ENCODE measurements at regions not wholly inside any gene's neighbourhood (a gene's known extent, or its start where the extent isn't known, plus 50 kb on each side); places are given as distances from the start of the nearest gene placed in this dataset.

DNA sequence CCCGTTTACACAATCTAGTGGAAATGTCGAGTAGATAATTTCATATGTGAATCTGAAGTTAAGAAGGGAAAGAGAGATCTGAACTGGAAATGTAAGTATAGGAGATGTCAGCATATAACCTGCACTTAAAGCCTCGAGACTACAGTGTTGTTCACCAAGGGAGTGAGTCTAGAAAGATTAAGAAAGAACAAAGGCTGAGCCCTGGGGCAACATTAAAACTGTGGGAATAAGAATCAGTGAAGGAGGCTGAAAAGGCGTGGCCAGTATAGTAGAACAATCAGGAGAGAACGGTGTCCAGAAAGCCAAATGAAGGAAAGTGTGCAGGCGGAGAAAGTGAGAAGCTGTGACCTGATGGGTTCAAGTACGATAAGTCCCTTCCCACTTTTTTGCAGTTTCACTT is 118.8 kb upstream of the TENM3 start:
- no peak for DNase-seq

DNA sequence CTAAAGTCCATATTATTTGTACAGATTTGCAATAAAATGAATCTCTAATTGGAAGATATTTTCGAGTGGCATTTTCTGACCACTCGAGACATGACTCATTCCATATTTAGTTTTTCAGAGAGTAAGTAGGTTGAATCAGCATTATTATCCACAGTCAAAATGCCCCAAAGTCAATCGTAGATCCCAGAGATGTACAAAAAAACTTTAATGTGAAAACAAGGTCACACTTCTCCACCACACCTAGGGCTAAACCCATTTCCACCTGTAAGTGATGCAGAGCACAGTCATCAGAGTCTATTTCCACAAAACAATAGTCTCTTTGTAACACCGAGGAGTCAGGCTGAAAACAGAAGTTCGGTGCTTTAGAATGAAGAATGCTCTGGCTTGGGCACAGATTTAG is 117.1 kb upstream of the TENM3 start:
- no peak for DNase-seq

DNA sequence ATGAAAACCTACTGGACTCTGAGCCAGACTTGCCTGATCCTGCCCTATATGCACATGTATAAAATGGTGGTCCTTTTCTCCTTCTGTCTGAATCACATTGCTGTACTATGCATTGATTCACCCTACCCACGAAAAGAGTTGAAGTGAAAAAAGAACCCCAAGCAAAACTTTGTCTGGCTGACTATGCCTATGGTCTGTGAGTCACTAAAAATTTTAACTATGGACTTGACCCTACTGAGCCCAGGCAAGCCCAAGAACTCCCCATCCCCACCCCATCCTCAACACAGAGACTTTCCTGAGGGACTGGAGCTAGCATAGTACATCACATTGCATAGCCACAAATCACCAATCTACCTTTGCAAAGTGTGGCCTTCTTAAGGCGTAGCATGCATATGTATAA is 116.6 kb upstream of the TENM3 start:
- no peak for DNase-seq

DNA sequence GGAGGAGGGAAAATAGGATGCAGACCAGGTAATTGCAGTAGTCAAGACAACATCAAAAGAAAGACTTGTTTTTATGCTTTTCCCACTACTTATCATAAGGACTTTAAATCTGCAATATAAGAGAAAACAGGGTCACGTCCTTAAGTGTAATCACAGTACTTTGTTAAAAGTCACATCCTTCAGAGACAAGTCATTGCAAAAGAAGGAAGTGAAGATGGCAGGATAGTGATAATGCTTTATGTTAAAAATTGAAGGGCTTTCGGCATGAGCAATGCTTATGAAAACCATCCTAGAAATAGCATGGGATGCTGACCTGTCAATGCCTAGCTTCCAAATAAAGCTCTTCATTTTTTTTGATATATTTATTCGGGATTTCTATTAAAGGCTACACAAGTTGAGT is 110.2 kb upstream of the TENM3 start:
- DNase-seq = no peak

GRCh38 chr4:182134261-182134660 is 108.9 kb upstream of the TENM3 start:
- no peak for DNase-seq

- DNase-seq = no peak
Observed at GRCh38 chr4:182136201-182136600, 107.0 kb upstream of the TENM3 start.

DNA sequence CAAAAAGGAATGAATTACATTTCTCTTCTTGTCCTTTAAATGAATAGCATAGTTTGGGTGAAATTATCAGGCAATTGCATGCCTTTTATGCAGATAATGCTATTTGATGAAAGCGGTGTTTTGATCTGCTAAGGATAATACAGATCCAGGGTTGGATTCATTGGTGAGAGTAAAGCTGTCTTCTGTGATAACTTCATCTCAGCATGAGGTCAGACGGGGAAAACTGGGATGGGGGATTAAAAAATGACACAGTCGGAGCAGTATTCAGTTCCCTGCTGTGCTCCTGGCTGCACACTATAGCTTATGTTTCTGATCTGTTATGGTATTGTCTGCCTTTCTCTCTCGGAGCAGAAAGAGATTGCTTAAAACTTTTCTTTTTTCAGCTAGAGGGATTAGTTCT is 105.9 kb upstream of the TENM3 start:
- no peak for DNase-seq

DNA sequence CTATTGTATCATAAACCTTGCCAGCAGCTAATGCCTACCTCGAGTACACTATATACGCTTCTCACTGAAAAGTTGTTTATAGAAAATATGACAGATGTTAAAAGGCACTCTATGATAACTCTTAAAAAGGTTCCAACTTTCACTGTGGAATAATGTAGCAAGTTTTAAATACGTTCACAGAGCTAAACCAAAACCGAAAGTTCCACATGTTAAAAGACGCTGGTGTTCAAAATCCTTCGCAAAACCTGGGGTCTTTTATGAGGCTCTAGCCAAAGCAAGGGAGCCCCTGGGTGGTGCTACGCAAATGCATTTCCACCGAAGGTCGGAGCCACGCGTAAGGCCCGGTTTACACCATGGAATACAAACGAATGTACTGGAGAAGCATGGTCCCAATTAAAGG is 103.7 kb upstream of the TENM3 start:
- DNase-seq = no peak

- DNase-seq = no peak
Observed at GRCh38 chr4:182140547-182140946, 102.7 kb upstream of the TENM3 start.

DNA sequence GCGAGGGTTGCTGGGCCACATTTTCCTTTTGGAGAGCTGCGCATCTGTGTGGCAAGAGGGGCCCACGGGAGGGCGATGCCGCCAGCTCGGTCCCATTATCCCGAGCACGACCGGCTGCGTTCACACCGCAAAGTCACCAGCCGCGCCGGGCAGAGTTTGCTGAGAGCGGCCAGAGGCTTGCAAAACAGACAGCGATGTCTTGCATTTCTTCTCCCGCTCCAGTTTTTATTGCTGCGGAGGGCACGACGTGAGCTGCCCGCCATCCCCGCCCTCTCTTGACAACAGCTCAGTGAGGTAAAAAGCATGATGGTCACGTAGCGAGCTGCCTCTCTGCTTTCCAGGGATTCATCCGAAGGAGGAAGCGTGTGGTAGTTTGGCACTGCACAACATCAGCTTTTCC is 102.1 kb upstream of the TENM3 start:
- peak; percentile 63 for DNase-seq

DNA sequence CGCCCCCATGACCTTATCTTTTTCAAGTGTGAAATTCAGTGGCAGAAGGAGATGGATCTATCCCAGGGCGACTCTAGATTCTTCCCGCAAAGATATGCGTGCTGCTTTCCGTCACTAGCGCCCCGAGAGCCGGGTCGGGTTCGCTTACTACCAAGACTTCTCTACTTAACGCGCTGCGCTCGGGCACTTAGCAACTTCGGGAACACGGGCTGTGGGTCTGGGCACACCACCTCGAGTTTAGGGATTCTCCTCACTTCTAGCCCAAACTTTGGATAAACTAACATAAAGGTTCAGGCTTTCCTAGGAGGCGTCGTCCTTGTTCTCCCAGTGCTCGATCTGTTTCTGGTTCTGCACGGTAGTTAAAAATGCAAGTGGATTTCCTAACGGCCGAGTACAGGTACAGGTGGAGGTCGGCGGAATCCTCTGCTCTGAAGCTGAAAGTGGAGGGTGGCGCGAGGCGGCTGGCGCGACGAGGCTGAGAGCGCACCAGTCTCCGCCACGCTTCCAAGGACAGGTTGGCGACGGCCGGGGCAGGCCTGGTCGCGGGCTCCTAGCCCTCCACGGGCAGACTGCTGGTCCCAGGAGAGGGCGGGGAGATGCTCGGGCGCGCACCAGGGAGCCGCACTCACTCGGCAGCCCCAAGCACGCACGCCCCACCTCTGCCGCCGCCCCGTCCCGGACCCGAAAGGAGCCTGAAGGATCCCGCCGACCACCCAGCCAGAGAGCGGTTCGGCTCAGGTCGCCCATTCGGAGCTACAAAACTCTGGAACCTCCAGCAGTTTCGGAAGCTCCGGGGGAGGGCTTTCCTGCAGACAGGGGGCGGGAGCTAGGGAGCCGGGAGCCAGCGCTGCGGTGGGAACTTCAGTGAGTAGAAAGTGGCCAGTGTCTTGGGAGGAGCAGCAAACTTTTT is 100.8 kb upstream of the TENM3 start:
- DNase-seq = peak; percentile 78

- DNase-seq = no peak
Observed at GRCh38 chr4:182143086-182143821, 99.9 kb upstream of the TENM3 start.

- DNase-seq = peak; percentile 88
Observed at GRCh38 chr4:182143822-182144625, 99.2 kb upstream of the TENM3 start.

DNA sequence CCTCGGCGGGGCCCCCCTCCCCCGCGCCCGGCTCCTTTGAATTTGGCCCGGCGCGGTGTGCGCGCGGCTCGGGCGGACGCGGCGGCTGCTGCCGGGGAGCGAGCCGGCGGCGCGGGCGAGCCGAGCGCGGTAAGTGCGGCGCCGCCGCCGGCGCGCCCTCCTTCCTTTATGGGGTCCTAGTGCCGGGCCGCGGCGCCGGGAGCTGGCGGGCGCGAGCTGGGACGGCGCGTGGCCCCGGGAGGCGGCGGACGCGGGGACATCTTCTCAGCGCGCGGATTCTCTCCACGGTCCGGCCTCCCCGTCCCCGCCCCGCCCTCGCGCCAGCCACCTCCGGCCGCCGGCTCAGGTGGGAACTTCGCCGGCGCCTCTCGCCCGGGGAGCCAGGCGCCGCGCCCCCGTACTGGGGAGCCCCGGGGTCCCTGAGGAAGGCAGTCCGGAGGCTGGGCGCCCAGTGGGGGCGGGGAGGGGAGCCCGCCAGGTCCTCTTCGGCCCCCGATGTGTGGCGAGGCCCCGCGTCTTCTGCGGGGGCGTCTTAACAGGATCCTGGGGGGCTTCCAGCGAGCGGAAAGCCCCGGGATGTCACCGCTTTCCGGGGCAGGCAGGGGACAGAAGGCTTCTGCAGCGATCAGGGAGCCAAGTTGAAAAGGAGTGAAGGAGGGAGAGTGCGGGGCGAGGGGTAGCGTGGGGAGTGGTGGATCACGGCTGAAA is 98.4 kb upstream of the TENM3 start:
- peak; percentile 55 for DNase-seq

DNA sequence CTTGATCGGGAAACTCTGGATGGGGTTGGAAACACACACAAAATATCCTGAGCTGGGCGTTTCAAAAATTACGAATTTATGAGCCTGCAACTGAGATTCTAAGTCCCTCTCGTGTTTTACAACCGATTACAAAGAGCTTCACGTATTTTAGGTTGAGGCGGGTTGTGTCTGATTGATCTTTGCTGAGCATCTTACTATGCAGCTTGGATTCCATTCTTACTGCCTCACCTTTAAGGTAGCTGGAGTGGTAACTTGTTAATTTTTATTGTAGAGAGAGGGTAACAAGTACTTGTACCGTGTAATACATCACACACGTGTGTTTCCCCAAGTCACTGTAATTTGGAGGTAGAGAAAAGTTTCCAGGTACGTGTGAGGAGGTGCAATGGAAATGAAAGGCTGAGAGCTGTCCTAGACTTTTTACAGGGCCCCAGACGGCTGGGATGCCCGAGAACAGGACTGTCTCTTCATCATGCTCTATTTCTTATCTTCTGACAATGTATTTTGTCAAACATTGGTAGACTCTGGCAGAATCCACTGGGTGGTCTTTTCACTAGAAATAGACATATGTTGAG is 97.8 kb upstream of the TENM3 start:
- no peak for DNase-seq

DNA sequence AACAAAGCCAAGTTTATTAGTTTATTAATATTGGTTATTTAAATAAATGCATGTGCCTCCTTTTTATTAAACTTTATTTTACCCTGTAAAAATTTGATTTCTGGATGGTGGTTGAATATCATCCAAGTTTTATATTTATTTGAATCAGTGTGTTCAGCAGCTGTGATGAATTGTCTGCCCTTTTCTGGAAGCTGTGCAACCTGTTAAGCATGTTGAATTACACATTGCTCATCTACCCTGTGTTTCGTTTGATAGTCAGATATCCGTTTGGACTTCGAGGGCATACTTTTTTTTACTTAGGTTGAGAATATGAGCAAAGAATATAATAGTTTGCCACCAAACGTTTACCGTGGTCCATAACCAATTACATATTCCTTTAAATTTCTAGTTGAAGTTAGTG is 95.8 kb upstream of the TENM3 start:
- no peak for DNase-seq

DNA sequence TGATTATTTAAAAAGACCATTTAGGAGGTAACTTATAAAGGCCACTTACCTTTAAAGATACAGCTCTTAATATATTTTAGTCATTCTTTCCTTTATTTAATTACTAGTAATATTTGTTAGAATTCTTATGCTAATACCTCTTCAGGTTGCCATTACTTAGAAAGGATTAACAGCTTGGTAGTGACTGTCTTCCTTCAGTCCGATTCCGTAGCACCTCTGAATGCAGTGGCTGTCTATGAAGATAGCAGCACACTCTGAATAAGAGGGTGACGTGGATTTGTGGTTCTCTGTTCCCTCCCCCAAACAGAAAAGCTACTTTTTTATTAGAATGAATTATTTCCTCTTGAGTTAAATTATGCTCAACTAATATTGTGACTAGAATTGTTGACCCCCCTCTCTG is 92.6 kb upstream of the TENM3 start:
- DNase-seq = no peak

DNA sequence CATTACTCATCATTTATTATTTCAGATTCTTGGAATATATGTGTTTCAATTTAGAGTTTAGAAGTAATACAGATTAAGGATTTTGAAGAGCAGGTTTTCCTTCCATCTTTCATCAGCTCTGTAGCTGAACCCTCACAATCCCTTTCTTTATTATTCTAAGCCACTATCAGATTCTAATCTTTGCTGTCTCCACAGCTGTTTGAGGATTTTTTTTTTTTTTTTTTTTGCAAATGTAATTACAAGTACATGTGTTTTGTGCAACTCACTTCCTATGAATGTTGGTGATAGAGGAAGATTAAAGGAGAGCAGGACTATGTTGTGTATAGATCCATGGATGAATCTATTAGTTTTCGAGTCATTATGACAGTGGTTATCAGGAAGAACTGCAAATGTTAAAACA is 87.4 kb upstream of the TENM3 start:
- DNase-seq = no peak

GRCh38 chr4:182163180-182163579 is 80.0 kb upstream of the TENM3 start:
- DNase-seq = no peak

- DNase-seq = no peak
Observed at GRCh38 chr4:182169572-182169971, 73.6 kb upstream of the TENM3 start.

DNA sequence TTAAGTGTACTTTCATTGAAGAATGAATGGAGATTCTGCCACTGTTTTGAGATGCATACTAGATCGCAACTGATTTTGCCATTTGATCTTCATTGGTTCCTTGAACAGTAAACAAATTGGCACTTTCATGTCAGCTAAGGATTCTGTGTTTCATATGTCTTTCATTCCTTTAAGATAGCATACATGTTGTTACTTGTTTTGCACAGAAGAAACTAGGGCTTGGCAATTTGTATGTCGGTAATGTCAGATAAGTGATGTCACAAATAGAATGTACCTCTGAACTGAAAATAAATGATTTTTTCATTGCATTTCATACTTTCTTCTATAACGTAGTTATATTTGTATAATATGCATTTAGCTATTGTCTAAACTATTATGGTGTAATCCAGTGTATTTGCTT is 73.2 kb upstream of the TENM3 start:
- no peak for DNase-seq

GRCh38 chr4:182170417-182170935 is 72.7 kb upstream of the TENM3 start:
- no peak for DNase-seq

Measured in right forelimb (tissue), 1 donor.